NCI-H1694 (cell line): ENCODE measurements at regions not wholly inside any gene's neighbourhood (a gene's known extent, or its start where the extent isn't known, plus 50 kb on each side); places are given as distances from the start of the nearest gene placed in this dataset.
"Not testable (repeated sequence)": the region's sequence is repeated elsewhere in the genome, so short reads cannot be mapped to it uniquely, and the experiment has no call there.

ENCODE experiments used
- DNase-seq: peaks from one replicate; lab custom pipeline; 2025; lab: John Stamatoyannopoulos, UW

DNA sequence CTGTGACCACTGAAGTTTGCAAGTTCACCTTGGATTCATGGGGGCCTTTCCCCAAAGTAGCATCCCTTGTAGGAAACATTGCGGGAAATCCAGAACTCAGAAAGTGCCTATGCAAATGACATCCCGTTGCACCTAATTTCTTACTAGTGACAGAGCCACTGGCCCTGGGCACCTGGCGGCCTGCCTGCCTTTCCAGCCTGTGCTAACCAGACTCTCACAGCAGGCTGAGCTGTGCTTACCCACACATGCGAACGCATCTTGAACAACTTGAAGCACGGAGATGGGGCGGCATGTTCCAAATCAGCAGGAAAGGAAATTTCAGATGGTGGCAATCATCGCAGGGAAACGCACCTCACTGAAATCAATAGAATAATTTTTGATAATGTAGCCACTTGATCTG is 405.8 kb downstream of the TMEM182 start:
- DNase-seq = no peak

GRCh38 chr2:103169861-103170260 is 408.0 kb downstream of the TMEM182 start:
- DNase-seq = no peak

DNA sequence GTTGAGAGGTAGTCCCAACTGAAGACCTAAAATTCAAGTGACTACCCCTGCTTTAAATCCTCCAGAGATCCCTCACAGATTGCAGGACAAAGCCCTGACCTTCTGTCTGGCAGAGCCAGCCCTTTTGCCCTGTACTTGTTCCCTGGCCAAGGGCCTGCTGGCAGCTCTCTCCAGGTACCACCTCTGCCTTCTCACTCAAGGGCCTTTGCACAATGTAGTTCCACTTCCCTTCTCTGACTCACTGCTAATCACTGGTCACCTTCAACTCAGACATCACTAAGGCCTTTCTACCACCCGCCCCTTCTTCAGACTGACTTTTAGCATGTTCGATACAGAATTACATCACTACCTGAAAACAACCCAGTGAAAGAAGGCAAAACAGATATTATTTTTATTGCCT is 411.0 kb downstream of the TMEM182 start:
- no peak for DNase-seq

GRCh38 chr2:103174711-103175110 is 412.9 kb downstream of the TMEM182 start:
- no peak for DNase-seq

- no peak for DNase-seq
Measured at GRCh38 chr2:103176294-103176915, 414.6 kb downstream of the TMEM182 start.

- no peak for DNase-seq
Measured at GRCh38 chr2:103179798-103180197, 418.0 kb downstream of the TMEM182 start.

GRCh38 chr2:103183061-103183460 is 421.2 kb downstream of the TMEM182 start:
- DNase-seq = no peak

DNA sequence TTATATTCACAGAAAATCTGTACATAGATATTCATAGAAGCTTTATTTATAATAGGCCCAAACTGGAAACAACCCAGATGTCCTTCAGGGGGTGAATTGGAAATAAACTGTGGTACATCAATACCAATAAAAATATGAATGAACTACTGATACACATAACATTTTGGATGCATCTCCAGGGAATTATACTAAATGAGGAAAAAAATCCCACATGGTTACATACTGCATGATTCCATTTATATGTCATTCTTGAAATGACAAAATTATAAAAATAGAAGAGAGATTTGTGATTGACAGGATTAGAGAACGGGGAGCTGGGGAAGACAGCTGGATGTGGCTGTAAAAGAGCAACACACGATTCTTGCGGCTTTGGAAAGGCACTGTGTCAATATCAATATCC is 435.0 kb downstream of the TMEM182 start:
- DNase-seq = no peak

- DNase-seq = not testable (repeated sequence)
Measured at GRCh38 chr2:103200774-103201173, 438.9 kb downstream of the TMEM182 start.

DNA sequence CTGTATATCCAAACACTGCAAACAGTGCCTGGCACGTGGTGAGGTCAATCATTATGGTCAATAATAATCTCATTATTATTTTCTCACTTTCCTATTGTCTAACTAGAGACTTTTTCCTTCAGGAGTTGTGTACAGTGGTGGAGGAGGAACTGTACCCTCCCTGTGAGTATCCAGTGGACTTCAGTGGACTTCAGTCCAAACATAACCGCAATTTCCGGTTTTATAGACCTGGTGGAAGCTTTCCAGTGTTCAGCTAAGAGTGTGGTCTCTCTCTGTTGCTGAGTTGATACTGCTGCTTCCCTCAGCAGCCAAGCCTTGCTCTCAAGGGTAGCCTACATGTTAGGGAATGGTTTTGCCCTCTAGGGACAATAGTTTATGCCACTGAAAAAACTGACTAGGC is 447.1 kb downstream of the TMEM182 start:
- no peak for DNase-seq

DNA sequence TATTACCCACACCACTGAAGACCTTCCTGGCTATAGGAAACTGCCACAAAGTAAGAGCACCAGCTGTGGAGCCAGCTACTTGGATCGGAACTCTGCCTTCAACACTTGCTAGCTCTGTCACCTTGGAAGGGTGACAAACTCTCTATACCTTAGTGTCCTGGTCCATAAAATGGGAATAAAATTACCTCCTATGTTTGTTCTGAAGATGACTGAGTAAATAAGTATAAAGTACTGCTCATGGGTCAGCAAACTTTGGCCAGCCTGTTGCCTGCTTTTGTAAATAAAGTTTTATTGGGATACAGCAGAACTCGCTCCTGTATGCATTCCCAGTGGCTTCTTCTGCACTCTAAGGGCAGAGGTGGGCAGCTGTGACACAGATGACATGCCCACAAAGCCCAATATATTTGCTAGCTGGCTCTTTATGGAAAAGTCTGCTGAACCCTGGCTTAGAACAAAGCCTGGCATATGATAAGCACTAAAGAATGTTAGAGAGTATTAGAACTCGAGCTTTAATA is 451.3 kb downstream of the TMEM182 start:
- no peak for DNase-seq

- no peak for DNase-seq
Measured at GRCh38 chr2:103218516-103218915, 456.7 kb downstream of the TMEM182 start.

DNA sequence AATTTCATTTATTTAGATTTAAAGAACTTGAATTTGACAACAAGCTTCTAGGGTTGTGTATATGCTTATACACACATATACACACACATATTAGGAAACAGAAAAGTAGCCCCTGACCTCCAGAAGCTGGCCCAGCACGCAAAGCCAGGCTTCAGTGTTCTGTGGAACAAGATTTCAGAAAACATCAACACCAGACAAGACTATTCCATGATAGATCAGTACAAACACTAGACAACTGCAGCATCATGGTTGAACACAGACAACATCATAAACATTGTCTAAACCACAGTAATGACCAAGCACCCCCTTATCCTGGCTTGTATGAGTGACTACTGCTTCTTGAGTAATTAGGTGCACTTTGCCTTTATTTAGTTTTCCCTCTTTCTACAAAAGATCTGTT is 457.6 kb downstream of the TMEM182 start:
- no peak for DNase-seq

GRCh38 chr2:103222969-103223368 is 461.1 kb downstream of the TMEM182 start:
- DNase-seq = no peak

DNA sequence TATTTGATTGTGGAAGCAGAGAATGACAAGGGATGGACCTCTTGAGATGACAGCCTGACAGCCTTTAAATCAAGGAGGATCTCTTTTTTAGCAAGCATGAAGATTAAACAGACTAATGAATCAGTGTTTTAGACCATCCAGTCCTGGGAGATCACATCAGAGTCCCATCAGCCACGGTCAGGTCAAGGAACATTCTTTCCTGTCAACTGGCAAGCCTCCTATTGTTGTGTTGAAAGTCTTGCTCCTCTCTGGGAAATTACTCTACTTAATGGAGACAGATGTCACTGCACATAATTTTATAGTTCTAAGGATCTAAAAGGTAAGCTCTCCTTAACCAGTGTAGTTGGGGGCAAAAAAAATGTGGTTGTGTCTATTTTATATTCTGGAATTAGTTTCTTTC is 469.0 kb downstream of the TMEM182 start:
- no peak for DNase-seq

DNA sequence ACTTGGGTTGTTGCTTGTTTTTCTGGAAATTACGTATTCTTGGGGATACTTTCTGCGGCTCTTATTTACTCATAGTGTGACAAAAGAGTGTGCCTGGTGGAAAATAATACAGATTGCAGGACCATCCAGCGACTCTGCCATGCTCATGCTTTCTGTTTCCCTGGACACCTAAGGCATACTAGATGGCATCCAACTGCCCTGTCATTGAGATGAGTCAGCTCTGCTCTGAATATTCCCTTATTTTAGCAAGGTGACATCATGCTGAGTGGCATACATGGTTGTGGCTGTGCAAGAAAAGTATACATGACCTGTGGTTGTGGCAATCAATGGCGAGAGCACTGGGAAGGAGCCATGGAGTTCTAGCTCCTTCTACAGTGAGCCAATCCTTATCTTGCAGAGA is 471.0 kb downstream of the TMEM182 start:
- DNase-seq = no peak

DNA sequence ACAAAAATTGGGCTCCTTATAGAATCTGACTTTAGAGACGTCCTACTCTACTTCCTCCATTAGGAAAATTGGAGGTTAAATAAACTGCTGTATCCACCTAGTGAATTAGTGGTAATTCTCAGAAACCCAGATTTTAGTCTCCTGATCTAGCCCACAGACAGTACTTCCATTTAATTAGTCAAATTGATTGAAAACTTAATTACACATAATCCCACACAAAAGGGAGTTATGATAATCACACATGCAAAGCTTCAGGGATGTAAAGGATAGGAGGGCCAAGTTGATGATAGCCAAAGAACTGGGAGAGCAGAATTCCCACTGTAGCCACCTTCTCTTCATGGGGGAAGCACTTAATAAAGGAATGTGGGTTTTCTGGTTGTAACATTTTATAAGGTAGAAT is 471.9 kb downstream of the TMEM182 start:
- DNase-seq = no peak

DNA sequence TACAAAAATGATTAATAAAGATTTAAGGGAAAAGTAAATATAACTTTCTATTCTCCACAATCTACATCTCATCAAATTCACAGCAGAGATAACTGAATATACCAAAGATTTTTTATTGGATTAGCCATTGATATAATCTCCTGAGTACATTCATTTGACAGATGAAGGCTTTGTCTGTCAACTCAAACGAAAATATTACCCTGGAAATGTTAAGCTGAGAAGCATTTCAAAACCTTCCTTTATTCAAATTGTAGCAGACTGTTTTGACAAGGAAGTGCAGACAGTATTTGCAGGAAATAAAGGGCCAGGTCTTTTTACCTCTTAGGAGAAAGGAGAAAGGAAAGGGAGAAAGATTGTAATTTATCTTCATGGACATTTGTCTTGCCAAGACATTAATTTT is 473.5 kb downstream of the TMEM182 start:
- DNase-seq = no peak

DNA sequence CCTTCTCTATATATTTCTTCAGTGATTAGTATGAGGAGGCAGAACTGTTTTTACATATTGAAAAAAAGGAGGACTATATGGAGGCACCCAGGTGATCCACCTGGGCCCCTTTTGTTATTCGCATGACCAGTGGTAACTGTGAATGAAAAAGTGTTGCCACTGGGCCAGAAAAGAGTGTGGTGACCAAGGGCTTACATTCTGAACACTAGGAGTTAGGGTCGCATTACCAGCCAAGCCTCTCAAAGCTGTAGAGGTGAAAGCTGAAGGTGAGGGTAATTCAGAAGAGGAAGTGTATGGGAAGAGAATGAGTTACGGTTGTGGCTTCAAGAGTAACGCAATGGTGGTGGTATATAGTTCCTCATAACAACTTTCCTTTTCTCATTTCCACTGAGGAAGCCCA is 487.6 kb downstream of the TMEM182 start:
- no peak for DNase-seq

DNA sequence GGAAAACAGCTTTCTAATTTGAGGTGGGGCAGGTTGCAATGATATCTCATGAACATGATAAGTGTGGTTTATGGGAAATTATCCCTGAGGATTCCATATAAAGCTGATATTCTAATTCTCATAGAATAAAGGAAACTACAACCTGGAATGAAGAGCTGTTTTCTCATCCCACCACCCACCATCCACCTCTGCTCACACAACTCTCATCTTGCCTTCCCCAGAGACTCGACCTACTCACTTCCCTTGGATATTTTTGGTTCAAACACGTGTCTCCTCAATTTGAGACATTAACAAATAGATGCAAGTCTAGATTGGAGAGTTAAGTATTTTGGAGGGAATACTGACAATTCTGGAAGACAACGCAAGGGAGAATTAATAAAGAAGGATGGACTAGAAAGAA is 490.9 kb downstream of the TMEM182 start:
- DNase-seq = no peak

DNA sequence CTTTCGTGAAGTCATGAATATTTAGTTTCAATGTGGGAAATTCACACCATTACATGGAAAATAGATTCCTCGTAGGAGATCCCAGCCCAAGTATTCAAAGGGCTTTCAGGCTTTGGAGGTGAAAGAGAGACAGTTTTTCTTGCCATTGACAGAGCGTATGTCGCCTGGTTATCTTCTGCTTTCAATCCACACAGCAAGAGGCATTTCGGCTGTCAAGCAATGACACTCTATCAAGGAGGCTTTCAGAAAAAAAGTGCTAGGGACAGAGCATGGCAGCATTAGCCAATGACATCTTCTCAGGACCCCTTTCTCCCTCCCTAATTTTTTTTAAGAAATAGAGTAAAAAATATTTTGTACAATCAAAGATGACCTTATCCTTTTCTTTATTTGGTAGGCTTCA is 492.8 kb downstream of the TMEM182 start:
- DNase-seq = no peak

DNA sequence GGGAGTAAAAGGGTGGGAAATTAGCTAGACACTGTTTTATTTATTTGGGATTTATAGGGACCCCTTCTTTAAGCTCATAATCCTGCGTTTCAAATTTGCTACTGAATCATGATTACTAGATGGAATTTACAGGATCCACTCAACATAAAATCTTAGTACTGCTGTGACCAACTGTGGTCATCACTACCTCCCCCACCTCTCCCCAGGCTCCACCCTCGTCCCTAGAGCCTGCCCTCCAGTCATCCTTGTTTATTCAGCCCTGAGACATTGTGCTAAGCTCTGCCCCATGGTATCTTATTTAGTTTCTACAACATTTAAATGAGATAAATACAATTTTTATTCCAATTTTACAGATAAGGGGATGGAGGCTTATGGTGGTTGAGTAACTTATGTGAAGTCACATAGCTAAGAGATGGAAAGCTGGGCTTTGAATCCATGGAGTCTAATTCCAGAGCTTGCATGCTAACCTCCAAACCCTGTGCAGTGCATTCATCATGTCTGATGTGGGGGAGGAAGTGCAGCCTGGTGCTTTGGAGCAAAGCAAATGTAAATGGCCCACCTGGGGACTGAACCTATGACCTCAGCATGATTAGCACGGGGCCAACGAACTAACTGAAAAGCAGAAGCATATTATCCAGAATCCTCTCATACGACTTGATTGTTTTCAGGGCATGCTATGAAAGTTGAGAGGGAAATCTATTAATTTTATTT is 502.4 kb downstream of the TMEM182 start:
- no peak for DNase-seq

- DNase-seq = no peak
Measured at GRCh38 chr2:103265521-103265920, 503.7 kb downstream of the TMEM182 start.
